NCI-H2081 treated with DMSO at 0.1 percent for 48 hours (cell line): ENCODE measurements at regions not wholly inside any gene's neighbourhood (a gene's known extent, or its start where the extent isn't known, plus 50 kb on each side); places are given as distances from the start of the nearest gene placed in this dataset.
"Not testable (repeated sequence)": the region's sequence is repeated elsewhere in the genome, so short reads cannot be mapped to it uniquely, and the experiment has no call there.

Experiments used
- DNase-seq: peaks from one replicate; lab custom pipeline; 2025; lab: John Stamatoyannopoulos, UW

DNA sequence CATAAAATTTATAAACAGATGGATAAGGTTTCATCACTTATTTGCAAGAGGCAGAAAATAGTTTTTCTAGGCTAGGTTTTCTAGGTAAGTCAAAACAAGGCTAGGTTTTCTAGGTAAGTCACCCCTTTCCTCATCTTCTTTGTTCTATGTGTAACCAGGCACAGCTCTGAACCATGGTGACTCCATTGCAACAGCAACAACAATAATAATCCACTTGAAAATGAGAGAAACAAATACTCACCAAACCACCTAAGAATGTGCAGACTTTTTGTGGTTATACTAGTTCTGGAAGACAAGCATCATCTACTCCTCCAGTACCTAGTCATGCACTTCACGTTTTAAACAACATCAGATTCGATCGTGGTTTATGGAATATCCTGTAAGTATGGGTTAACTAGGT is 237.4 kb upstream of the ACVR2A start:
- no peak for DNase-seq

DNA sequence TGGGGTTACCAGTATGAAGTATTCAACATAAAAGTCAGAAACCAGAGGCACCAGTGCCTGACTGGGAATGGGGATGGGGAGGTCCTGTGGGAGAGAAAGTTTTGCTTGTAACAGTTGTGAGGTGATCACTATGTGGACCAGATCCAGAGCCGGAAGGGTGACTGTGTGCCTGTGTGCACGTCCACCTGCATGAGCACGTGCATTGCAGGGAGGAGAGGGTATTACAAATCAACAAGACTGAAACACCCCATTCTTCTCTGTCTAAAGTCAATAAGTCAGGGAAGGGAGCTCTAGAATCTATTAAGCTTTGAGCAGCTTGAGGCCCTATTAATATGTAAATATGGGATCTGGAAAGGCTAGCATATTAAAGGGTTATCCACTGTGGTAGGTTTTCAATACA is 241.0 kb upstream of the ACVR2A start:
- no peak for DNase-seq

GRCh38 chr2:147603447-147603846 is 241.4 kb upstream of the ACVR2A start:
- no peak for DNase-seq

DNA sequence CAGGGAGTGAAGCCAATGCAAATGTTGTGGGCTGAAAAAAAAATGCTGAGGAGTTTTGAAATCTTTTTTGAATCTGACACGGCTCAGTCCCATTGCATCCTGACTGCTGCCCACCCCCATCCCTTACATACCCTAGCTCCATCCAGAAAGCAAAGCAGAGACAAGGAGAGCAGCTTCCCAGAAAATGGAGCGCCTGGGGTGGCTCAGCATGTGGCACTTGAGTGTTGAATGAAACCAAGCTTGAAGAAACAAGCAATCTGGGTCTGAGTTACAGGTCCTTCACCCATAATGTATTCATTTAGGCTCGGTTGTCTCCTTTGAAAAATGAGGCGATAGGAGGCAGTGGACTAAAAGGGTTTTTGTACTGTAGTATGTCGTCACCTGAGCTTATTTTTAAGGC is 244.2 kb upstream of the ACVR2A start:
- no peak for DNase-seq

DNA sequence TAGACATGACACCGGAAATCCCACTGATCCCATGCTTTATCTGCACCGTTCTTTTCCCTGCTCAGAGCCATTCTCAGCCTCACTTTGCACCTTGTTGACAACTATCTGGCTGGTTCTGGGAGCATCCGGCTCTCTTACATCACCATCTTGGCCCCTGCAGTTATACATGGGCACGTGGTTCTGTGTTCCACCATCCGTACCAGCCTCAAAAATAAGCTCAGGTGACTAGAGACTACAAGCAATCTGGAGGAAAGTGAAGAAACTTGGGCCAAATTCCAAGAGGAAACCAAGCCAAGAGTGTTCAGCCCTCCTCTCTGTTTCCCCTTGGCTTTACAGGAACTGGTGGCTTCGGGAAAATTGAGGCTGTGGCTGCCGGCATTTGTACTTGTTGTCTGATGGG is 244.6 kb upstream of the ACVR2A start:
- no peak for DNase-seq

GRCh38 chr2:147595200-147595599 is 249.6 kb upstream of the ACVR2A start:
- no peak for DNase-seq

DNA sequence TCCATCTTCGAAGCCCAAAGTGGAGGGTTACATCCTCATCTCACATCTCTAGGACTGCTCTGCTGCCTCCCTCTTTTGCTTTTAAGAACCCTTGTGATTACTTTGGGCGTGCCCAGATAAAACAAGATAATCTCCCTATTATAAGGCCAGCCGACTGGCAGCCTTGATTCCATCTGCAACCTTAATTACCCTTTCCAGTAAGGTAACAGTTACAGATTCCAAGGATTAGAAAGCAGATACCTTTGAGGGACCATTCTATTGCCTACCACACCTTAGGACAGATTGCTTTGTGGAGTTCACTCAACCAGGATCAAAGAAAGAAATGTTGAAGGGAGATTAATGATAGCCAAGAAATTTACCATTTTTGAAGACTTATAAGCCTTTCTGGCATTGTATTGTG is 250.8 kb upstream of the ACVR2A start:
- no peak for DNase-seq

- not testable (repeated sequence) for DNase-seq
Measured at GRCh38 chr2:147592784-147593183, 252.0 kb upstream of the ACVR2A start.

- no peak for DNase-seq
Measured at GRCh38 chr2:147589127-147589526, 255.7 kb upstream of the ACVR2A start.

DNA sequence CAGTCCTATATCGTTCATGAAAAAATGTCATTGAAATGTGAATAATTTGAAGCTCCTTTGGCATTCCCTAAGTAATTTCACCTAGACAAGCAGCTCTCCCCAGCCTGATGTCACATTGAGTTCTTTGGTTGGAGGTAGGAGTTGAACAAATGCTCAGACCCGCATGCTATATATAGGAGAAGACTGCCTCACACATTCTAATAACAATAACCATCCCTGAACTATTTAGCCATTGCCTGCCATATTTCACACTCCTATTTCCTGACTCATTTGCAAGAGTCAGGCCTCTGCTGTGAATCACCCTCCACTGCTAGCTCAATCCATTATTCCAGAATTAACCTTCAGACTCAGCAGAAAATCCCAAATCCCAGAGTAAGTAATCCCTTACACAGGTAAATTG is 256.6 kb upstream of the ACVR2A start:
- no peak for DNase-seq

- no peak for DNase-seq
Measured at GRCh38 chr2:147578529-147578928, 266.3 kb upstream of the ACVR2A start.

GRCh38 chr2:147577998-147578380 is 266.8 kb upstream of the ACVR2A start:
- DNase-seq, result no peak

- DNase-seq, result no peak
Measured at GRCh38 chr2:147577323-147577997, 267.4 kb upstream of the ACVR2A start.

DNA sequence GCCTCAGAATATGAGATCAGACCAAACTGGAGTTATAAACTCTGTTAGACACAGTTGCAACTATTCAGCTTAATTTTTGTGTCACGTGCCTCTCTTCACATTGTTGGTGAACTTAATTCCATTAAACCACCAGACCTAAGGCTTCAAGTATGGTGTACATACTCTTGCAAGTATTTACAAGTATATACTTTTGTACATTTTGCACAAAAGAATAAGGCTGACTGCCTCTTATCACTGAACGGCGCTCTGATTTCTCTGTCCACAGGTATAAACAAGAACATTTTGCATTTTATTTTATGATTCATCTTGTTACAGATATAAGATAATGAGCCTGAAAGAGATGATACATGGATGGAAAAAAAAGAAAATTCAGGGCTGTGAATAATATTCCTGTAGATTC is 269.7 kb upstream of the ACVR2A start:
- no peak for DNase-seq

DNA sequence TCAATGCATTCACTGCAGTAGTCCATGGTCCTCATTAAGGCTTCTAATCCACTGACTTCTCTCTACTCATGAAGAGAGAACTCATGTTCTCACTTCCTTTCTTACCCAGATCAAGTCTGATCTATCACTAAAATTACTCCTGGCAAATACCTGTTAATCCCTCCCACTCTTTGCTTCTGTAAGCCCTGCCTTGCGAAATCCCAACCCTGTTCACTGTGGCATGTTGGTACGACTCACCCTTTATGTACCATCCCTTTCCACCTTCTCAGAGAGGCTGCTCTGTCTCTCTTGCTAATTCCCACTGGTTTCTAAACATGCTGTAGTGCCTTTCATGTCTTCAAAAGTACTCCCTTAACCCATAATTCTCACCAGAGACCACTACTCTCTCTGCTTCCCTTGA is 272.2 kb upstream of the ACVR2A start:
- no peak for DNase-seq

GRCh38 chr2:147569426-147569825 is 275.4 kb upstream of the ACVR2A start:
- no peak for DNase-seq

DNA sequence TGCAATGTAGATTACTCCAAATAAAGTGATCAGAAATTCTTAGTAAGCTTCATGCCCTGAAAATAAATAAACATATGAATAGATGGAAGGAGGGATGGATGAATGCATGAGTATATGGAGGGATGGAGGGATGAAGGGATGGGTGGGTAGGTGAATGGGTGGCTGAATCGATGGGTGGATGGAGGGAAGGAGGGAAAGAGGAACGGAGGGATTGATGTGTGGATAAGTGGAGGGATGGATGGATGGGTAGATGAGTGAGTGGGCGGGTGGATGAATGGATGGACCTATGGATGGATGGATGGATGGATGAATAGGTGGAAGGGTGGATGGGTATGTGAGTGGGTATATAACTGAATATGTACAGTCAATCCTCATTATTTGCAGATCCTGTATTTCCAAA is 276.7 kb upstream of the ACVR2A start:
- no peak for DNase-seq

GRCh38 chr2:147567136-147567535 is 277.7 kb upstream of the ACVR2A start:
- no peak for DNase-seq

DNA sequence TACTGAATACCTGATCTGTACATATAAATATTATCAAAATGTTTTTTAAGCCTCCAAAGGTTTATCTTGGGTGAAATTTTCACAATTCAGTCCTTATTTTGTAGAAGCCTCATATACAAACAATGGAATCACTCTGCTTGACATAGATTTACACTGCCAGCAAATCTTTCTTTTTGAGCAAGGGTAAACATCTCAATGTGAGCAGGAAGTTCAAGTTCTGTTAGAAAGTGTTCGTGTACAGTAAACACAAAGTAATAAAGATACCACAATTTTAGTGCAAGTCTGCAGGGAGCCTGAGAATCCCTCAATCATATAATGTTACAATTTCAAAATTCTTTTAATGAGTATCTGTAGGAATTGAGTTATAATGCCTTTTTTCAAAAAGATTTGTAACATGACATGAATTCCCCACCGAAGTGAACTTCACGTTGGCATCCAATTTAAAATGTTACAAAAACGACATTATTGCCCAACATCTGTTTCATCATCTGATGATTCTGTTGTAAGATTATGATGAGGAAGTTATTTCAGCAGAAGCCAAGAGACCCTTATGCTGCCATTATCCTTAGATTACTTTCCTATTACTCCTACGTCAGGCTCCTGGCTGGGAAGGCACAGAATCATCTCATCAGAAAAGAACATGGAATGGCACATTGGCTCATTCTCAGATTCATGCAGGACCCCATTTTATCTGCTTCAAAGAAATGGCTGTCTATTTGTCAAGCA is 283.9 kb upstream of the ACVR2A start:
- DNase-seq, result no peak

DNA sequence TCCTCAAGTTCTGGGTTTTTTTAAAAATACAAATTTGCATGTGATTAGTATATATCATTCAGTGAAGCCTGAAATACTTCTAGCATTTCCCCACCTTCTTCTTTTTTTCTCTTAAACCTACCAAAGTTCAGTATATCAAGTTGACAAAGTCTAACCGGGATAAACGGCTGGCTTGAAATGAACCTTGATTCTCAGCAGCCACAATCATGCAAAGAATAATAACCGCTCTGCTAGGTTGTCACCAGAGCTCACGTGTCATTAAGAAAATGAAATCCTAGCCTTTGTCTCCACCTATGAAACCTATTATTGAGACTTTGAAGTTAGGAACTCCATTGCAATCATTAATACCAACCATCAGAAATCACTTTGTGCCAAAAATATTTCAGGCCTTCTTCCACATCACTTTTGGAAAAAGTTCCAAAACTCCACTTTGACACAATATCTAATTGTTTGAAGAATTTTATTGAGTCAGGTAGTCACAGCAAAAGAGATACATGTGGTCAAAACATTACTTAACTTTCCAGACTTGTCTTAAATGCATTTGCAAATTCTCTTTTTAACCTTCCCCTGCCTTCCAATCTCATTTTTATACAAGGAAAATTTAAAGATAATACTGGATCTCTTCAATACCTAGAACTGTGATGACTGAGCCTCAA is 285.6 kb upstream of the ACVR2A start:
- no peak for DNase-seq

- DNase-seq, result no peak
Measured at GRCh38 chr2:147558620-147559019, 286.2 kb upstream of the ACVR2A start.

DNA sequence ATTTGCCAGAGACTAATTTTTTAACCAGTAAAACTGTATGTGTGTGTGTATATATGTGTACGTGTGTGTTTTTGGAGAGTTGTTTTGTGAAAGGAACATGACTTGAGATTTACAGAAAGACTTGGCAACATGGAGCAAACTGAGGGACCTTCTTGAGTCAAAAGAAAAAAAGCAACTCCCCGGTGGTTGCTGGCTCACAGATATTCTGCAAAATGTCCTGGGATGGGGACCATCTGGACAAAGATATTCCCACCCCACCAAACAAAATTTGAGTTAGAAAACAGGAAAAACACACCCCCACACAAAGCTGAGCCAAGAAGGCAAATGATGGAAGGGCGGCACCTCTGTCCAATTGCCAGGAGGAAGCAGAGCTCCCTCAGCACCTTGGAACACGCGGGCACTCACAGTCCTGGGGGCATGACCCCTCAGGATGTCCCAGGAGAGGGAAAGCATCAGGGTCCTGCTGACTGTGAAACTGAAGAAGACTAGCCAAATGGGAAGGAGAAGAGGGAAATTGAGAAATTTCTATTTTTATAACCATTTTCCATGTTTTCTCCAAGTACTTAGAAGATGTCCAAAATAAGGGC is 290.2 kb upstream of the ACVR2A start:
- no peak for DNase-seq

DNA sequence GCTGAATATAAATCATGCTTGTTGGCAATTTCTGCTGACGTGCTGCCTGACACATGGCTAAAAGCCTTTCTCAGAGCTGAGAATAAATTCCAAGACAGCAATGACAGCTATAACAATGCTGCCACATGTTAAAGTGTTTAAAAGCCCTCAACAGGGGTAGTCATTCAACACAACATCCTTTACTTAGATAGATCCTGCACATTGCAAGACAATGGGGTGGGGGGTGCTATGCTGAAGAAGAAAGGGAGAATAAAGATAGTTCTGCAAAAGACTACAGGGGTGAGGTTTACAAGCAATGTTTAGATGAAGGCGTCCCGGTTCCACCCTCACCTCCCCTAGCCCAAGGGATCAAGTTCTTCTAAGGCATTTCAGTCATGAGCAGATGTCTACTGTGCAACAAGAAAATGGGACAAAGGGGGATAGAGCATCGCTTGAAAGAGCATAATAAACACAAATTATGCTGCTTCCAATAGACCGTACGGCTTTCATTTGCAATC is 291.0 kb upstream of the ACVR2A start:
- DNase-seq, result no peak
